HG02981 (cell line): ENCODE measurements at regions not wholly inside any gene's neighbourhood (a gene's known extent, or its start where the extent isn't known, plus 50 kb on each side); places are given as distances from the start of the nearest gene placed in this dataset.

ENCODE experiments used
- ATAC-seq: cut with Tn5 transposase; IDR thresholded peaks from one replicate; pipeline ENCODE4 v1.9.1; 2021; ENCODE audit warnings: mild to moderate bottlenecking, moderate library complexity; ENCODE audit not compliant: unreplicated experiment

- no peak for ATAC-seq
Measured at GRCh38 chr22:48587236-48587865, 1240.3 kb downstream of the BRD1 start.

- ATAC-seq = no peak
Measured at GRCh38 chr22:48586799-48587185, 1240.9 kb downstream of the BRD1 start.

- no peak for ATAC-seq
Measured at GRCh38 chr22:48585916-48586798, 1241.5 kb downstream of the BRD1 start.

GRCh38 chr22:48584170-48584569 lies 1243.5 kb downstream of the BRD1 start:
- no peak for ATAC-seq

- ATAC-seq = no peak
Measured at GRCh38 chr22:48581796-48582469, 1245.7 kb downstream of the BRD1 start.

- ATAC-seq = no peak
Measured at GRCh38 chr22:48581205-48581766, 1246.4 kb downstream of the BRD1 start.

GRCh38 chr22:48580481-48580970 lies 1247.1 kb downstream of the BRD1 start:
- no peak for ATAC-seq

GRCh38 chr22:48579928-48580309 lies 1247.8 kb downstream of the BRD1 start:
- no peak for ATAC-seq

GRCh38 chr22:48579043-48579927 lies 1248.4 kb downstream of the BRD1 start:
- ATAC-seq = no peak

- ATAC-seq = no peak
Measured at GRCh38 chr22:48578138-48579042, 1249.3 kb downstream of the BRD1 start.

- no peak for ATAC-seq
Measured at GRCh38 chr22:48577691-48578090, 1250.0 kb downstream of the BRD1 start.

GRCh38 chr22:48577014-48577690 lies 1250.5 kb downstream of the BRD1 start:
- no peak for ATAC-seq

GRCh38 chr22:48576333-48577013 lies 1251.2 kb downstream of the BRD1 start:
- ATAC-seq = no peak

GRCh38 chr22:48575618-48576332 lies 1251.9 kb downstream of the BRD1 start:
- ATAC-seq = no peak

- no peak for ATAC-seq
Measured at GRCh38 chr22:48574776-48575617, 1252.7 kb downstream of the BRD1 start.

- no peak for ATAC-seq
Measured at GRCh38 chr22:48573766-48574165, 1253.9 kb downstream of the BRD1 start.

GRCh38 chr22:48572951-48573350 lies 1254.7 kb downstream of the BRD1 start:
- ATAC-seq = no peak
